Ishikawa (cell line): ENCODE measurements at regions not wholly inside any gene's neighbourhood (a gene's known extent, or its start where the extent isn't known, plus 50 kb on each side); places are given as distances from the start of the nearest gene placed in this dataset.

Source experiments
- CEBPB ChIP-seq: IDR thresholded peaks from 2 replicates; pipeline ENCODE4 v1.6.1; 2012
- CREB1 ChIP-seq: IDR thresholded peaks from 2 replicates; pipeline ENCODE4 v1.6.1; 2012; ENCODE audit warnings: low read depth
- EGR1 ChIP-seq: IDR thresholded peaks from 2 replicates; pipeline ENCODE4 v1.6.1; 2012
- EP300 ChIP-seq: IDR thresholded peaks from 2 replicates; pipeline ENCODE4 v1.6.1; 2012; ENCODE audit warnings: borderline replicate concordance
- FOXM1 ChIP-seq: IDR thresholded peaks from 2 replicates; pipeline ENCODE4 v1.6.1; 2012; ENCODE audit warnings: low read depth, borderline replicate concordance
- NFIC ChIP-seq: IDR thresholded peaks from 2 replicates; pipeline ENCODE4 v1.6.1; 2012
- RAD21 ChIP-seq: IDR thresholded peaks from 2 replicates; pipeline ENCODE4 v1.6.1; 2012; ENCODE audit warnings: low read depth
- TAF1 ChIP-seq: IDR thresholded peaks from 2 replicates; pipeline ENCODE4 v1.6.1; 2012; ENCODE audit warnings: low read depth, mild to moderate bottlenecking
- TCF12 ChIP-seq: IDR thresholded peaks from 2 replicates; pipeline ENCODE4 v1.6.1; 2012; ENCODE audit warnings: low read depth
- TEAD4 ChIP-seq: IDR thresholded peaks from 2 replicates; pipeline ENCODE4 v1.6.1; 2012
- YY1 ChIP-seq: IDR thresholded peaks from 2 replicates; pipeline ENCODE4 v1.6.1; 2012; ENCODE audit warnings: low read depth
- ZBTB7A ChIP-seq: IDR thresholded peaks from 2 replicates; pipeline ENCODE4 v1.6.1; 2012; ENCODE audit warnings: low read depth
- TF ChIP-seq, protein P1 (sequence below): IDR thresholded peaks from 2 replicates; pipeline ENCODE4 v1.6.1; 2012
- TF ChIP-seq, protein P2 (sequence below): IDR thresholded peaks from 2 replicates; pipeline ENCODE4 v1.6.1; 2012; ENCODE audit warnings: low read depth, mild to moderate bottlenecking
- TF ChIP-seq, protein P3 (sequence below): IDR thresholded peaks from 2 replicates; pipeline ENCODE4 v1.6.1; 2012

DNA sequence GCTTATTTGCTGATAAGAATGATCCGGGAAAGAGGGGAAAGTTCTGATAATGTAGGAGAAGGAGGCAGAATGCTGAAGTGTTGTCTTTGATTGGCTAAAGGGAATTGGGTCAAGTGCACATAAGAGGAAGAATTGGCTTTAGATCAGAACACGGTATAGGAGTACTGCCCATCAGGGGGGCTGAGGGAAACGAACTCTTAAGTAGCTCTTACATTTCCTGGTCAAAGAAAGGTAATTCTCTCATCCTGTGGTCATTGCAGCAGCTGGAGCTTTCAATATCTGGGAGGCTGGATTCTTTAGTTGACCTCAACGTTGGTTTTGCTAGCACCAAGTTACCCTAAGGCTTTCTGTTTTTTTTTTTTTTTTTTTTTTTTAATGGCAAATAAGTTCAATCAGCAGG, 178.7 kb upstream of the NR3C1 start:
- TF ChIP-seq RAD21 = no peak
- TF ChIP-seq EP300 = no peak
- no peak for TF ChIP-seq TEAD4
- TF ChIP-seq CREB1 = no peak
- no peak for TF ChIP-seq EGR1
- no peak for TF ChIP-seq TAF1
- TF ChIP-seq CEBPB = no peak
- no peak for TF ChIP-seq FOXM1
- no peak for TF ChIP-seq YY1
- no peak for TF ChIP-seq NFIC
- no peak for TF ChIP-seq TCF12
- TF ChIP-seq, protein P1, sequence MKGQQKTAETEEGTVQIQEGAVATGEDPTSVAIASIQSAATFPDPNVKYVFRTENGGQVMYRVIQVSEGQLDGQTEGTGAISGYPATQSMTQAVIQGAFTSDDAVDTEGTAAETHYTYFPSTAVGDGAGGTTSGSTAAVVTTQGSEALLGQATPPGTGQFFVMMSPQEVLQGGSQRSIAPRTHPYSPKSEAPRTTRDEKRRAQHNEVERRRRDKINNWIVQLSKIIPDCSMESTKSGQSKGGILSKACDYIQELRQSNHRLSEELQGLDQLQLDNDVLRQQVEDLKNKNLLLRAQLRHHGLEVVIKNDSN = no peak
- TF ChIP-seq, protein P2, sequence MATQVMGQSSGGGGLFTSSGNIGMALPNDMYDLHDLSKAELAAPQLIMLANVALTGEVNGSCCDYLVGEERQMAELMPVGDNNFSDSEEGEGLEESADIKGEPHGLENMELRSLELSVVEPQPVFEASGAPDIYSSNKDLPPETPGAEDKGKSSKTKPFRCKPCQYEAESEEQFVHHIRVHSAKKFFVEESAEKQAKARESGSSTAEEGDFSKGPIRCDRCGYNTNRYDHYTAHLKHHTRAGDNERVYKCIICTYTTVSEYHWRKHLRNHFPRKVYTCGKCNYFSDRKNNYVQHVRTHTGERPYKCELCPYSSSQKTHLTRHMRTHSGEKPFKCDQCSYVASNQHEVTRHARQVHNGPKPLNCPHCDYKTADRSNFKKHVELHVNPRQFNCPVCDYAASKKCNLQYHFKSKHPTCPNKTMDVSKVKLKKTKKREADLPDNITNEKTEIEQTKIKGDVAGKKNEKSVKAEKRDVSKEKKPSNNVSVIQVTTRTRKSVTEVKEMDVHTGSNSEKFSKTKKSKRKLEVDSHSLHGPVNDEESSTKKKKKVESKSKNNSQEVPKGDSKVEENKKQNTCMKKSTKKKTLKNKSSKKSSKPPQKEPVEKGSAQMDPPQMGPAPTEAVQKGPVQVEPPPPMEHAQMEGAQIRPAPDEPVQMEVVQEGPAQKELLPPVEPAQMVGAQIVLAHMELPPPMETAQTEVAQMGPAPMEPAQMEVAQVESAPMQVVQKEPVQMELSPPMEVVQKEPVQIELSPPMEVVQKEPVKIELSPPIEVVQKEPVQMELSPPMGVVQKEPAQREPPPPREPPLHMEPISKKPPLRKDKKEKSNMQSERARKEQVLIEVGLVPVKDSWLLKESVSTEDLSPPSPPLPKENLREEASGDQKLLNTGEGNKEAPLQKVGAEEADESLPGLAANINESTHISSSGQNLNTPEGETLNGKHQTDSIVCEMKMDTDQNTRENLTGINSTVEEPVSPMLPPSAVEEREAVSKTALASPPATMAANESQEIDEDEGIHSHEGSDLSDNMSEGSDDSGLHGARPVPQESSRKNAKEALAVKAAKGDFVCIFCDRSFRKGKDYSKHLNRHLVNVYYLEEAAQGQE = no peak
- no peak for TF ChIP-seq ZBTB7A
- TF ChIP-seq, protein P3, sequence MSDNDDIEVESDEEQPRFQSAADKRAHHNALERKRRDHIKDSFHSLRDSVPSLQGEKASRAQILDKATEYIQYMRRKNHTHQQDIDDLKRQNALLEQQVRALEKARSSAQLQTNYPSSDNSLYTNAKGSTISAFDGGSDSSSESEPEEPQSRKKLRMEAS = no peak

DNA sequence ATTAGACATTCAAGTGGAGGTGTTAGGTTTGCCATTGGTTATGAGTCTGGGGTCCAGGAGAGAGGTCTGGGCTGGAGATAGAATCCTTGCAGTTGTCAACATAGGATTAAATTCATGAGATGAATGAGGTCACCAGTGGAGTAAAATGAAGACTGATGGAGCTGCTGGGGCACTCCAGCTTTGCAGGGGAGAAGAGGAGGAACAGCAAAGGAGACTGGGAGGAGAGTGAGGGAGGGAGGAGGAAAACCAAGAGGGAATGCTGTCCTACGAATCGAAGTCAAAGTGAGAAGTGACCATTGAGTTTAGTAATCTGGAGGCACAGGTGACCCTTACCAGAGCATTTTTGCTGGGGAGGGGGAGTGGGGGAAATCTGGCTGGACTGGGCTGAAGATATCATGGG, 178.2 kb upstream of the NR3C1 start:
- TF ChIP-seq TEAD4 (no peak), TAF1 (no peak), CREB1 (no peak), NFIC (no peak), YY1 (no peak), RAD21 (no peak), EGR1 (no peak), CEBPB (no peak), FOXM1 (no peak), ZBTB7A (no peak), TCF12 (no peak), EP300 (no peak)
- TF ChIP-seq, protein P2 = no peak
- TF ChIP-seq, protein P3 = no peak
- TF ChIP-seq, protein P1 = no peak

DNA sequence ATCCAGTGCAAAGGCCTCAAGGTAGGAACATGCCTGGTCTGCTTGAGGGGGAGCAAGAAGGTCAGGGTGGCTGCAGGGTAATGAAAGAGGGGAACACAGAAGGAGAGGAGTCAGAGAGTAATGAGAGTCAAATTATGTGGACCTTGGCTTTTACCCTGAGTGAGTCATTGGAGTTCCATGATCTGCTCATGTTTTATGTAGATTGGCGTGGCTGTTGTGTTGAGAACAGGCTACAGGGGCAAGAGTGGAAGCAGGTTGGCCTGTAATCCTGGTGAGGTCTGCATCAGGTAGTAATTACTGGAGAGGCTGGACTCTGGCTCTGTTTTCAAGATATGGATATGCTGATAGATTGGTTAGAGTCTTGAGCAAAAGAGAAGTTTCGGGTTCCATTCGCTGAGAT, 177.7 kb upstream of the NR3C1 start:
- TF ChIP-seq NFIC (no peak), FOXM1 (no peak), YY1 (no peak), CEBPB (no peak), TEAD4 (no peak)
- TF ChIP-seq, protein P2 = no peak
- TF ChIP-seq, protein P3 = no peak
- TF ChIP-seq, protein P1 = no peak
